NCI-H1092 (cell line): ENCODE measurements at regions not wholly inside any gene's neighbourhood (a gene's known extent, or its start where the extent isn't known, plus 50 kb on each side); places are given as distances from the start of the nearest gene placed in this dataset.
"Not testable (repeated sequence)": the region's sequence is repeated elsewhere in the genome, so short reads cannot be mapped to it uniquely, and the experiment has no call there.

ENCODE experiments used
- DNase-seq: peaks from one replicate; lab custom pipeline; 2025; lab: John Stamatoyannopoulos, UW

- no peak for DNase-seq
Measured at GRCh38 chr18:35770376-35771014, 189.0 kb downstream of the GALNT1 start.

GRCh38 chr18:35771172-35771571, 189.6 kb downstream of the GALNT1 start:
- DNase-seq: no peak

- DNase-seq: no peak
Measured at GRCh38 chr18:35775887-35776286, 194.3 kb downstream of the GALNT1 start.

- no peak for DNase-seq
Measured at GRCh38 chr18:35776473-35776872, 194.9 kb downstream of the GALNT1 start.

GRCh38 chr18:35777039-35777438, 195.4 kb upstream of the RMP24 start:
- DNase-seq: no peak

- no peak for DNase-seq
Measured at GRCh38 chr18:35778850-35779627, 193.4 kb upstream of the RMP24 start.

- no peak for DNase-seq
Measured at GRCh38 chr18:35780937-35781336, 191.5 kb upstream of the RMP24 start.

GRCh38 chr18:35782926-35783325, 189.6 kb upstream of the RMP24 start:
- DNase-seq: no peak

GRCh38 chr18:35786365-35787042, 186.0 kb upstream of the RMP24 start:
- no peak for DNase-seq

GRCh38 chr18:35789543-35789942, 182.9 kb upstream of the RMP24 start:
- no peak for DNase-seq

GRCh38 chr18:35797948-35798347, 174.5 kb upstream of the RMP24 start:
- no peak for DNase-seq

- no peak for DNase-seq
Measured at GRCh38 chr18:35803551-35803950, 168.9 kb upstream of the RMP24 start.

GRCh38 chr18:35804377-35804776, 168.1 kb upstream of the RMP24 start:
- no peak for DNase-seq

GRCh38 chr18:35807811-35808335, 164.6 kb upstream of the RMP24 start:
- DNase-seq: no peak

- DNase-seq: no peak
Measured at GRCh38 chr18:35808796-35809195, 163.7 kb upstream of the RMP24 start.

- DNase-seq: no peak
Measured at GRCh38 chr18:35810520-35810919, 162.0 kb upstream of the RMP24 start.

GRCh38 chr18:35811896-35812295, 160.6 kb upstream of the RMP24 start:
- no peak for DNase-seq

- not testable (repeated sequence) for DNase-seq
Measured at GRCh38 chr18:35815011-35815410, 157.5 kb upstream of the RMP24 start.

GRCh38 chr18:35816003-35816402, 156.5 kb upstream of the RMP24 start:
- no peak for DNase-seq

GRCh38 chr18:35817604-35818352, 154.7 kb upstream of the RMP24 start:
- no peak for DNase-seq

- no peak for DNase-seq
Measured at GRCh38 chr18:35818353-35818667, 154.2 kb upstream of the RMP24 start.

GRCh38 chr18:35822413-35822812, 150.1 kb upstream of the RMP24 start:
- no peak for DNase-seq
